GM12873 (cell line): ENCODE measurements at regions not wholly inside any gene's neighbourhood (a gene's known extent, or its start where the extent isn't known, plus 50 kb on each side); places are given as distances from the start of the nearest gene placed in this dataset.

ENCODE experiments used
- CTCF ChIP-seq: IDR thresholded peaks from 2 replicates; pipeline ENCODE4 v1.5.1; 2012; ENCODE audit warnings: low read depth, mild to moderate bottlenecking, moderate library complexity, low read length, control low read depth; ENCODE audit not compliant: insufficient read depth; ENCODE audit errors: missing control alignments

- TF ChIP-seq CTCF: no peak
Measured at GRCh38 chr10:78830062-78830975, 238.4 kb upstream of the ZMIZ1 start.

- TF ChIP-seq CTCF: no peak
Measured at GRCh38 chr10:78830976-78831375, 237.8 kb upstream of the ZMIZ1 start.

- TF ChIP-seq CTCF: no peak
Measured at GRCh38 chr10:78831461-78831860, 237.3 kb upstream of the ZMIZ1 start.

GRCh38 chr10:78832281-78832680, 236.5 kb upstream of the ZMIZ1 start:
- TF ChIP-seq CTCF: no peak

GRCh38 chr10:78838141-78838657, 230.6 kb upstream of the ZMIZ1 start:
- TF ChIP-seq CTCF: no peak

- no peak for TF ChIP-seq CTCF
Measured at GRCh38 chr10:78843495-78843894, 225.3 kb upstream of the ZMIZ1 start.

GRCh38 chr10:78844960-78845607, 223.7 kb upstream of the ZMIZ1 start:
- no peak for TF ChIP-seq CTCF
